HG02885 (cell line): ENCODE measurements at regions not wholly inside any gene's neighbourhood (a gene's known extent, or its start where the extent isn't known, plus 50 kb on each side); places are given as distances from the start of the nearest gene placed in this dataset.

ENCODE experiments used
- ATAC-seq: cut with Tn5 transposase; IDR thresholded peaks from one replicate; pipeline ENCODE4 v1.9.1; 2021; ENCODE audit warnings: mild to moderate bottlenecking; ENCODE audit not compliant: unreplicated experiment, poor library complexity

DNA sequence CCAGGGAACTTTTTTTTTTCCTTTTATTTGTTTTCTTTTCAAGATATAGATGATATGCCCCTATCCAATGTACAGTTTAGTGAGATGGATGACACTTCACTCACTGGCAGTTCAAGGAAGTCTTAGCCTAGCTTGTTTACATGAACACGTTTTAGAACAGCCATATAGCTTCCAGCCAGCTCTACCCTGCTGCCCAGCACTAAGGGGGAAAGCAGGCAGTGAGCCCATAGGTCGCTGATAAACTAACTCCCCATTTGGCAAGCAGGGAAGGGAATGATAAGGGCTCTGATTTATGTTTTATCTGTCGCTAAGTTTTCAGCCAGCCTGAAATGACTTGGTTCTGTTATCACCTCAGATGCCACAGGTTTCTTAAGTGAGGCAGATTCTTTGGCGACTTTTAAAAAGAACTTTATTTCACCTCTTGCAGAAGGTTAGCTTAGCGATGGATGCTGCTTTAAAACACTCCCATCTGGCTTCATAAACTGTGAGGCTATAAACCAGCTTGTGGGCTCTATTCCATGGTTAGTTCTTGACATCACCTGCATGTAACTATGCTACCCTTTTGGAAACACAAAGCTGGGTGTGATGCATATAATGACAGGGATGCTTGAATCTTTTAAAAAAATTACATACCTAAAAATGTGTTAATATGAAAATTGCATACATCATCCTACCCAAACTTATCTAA is 348.4 kb downstream of the FBXO8 start:
- ATAC-seq = no peak

DNA sequence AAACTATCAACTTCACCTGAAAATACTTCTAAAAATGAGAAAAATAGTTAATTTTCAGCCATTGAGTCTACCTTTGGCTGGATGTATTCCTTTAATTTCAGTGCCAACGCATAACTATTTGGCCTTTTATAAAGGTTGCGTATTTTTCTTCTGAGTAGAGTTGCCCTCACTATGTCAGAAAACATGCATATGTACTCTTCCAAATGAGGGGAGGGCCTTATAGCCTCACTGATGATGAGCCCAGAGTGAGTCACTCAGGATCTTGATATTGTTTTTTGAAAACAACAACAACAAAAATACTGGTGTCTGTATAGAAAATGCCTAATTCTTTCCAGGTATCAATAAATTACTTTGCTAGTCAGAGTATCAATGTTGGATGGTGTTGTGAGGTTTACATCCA is 349.3 kb downstream of the FBXO8 start:
- ATAC-seq = no peak

DNA sequence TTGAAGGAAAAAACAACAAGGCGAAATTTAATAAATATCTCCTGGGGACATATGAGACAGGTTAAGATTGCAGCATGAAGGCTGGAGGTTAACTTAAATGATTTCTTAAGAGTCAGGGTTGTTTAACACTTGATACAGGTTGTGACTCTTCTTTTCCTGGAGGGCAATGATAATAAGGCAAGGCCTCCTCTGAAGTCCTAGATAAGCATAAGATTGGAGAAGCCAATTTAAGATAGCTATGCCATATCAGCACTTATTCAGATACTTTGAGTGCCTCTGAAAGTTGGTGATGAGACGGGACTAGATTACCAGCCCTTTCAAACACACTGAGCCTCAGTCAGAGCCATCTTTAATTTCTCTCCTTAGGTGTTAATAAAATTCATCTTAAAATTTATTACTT is 350.8 kb downstream of the FBXO8 start:
- no peak for ATAC-seq

DNA sequence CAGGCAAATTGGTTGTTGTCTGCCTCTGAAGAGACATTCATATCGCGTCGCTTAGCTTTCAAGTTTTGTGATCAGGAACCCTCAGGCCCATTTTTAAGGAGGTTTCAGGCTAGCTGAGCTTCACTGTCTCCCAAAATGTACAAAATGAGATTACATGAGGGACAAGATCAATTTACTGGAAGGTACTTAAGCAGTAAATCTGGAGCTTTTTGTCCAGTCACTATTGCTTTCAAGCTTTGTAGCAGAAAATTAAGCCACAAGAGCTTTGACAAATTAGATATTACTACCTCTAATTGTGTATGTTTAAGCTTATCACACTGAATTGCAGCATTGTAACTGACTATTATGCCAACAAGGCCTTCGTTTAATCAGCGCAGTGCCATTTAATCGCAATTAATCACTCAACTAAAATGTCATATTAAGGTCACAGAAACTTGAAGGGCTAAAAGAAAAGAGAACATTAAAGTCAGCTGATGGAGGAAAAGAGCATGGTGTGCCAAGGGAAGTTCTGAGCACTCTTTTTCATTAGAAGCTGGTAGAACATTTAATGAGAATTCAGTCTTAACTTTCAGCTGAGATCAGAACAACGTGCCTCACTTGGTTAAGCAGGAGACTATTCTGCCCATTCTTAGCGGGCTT is 353.0 kb downstream of the FBXO8 start:
- ATAC-seq = no peak

DNA sequence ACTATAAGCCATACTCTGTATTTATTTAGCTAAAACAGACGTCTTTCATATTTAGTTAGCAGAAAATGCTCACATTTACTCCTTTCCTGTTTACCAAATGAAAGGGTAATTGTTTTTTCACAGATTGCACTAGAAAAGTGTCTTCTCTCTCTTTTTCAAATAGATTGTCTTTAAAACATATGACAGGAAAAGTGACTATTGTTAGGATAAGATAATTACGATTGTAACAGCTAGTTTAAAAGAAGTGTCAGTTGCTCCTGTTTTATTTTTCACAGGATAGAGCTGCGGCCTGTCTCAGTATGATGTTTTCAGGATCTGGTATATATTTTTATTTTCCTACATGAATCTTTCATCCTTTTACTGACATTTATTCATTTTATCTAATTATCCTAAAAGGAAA is 353.5 kb downstream of the FBXO8 start:
- ATAC-seq = no peak

DNA sequence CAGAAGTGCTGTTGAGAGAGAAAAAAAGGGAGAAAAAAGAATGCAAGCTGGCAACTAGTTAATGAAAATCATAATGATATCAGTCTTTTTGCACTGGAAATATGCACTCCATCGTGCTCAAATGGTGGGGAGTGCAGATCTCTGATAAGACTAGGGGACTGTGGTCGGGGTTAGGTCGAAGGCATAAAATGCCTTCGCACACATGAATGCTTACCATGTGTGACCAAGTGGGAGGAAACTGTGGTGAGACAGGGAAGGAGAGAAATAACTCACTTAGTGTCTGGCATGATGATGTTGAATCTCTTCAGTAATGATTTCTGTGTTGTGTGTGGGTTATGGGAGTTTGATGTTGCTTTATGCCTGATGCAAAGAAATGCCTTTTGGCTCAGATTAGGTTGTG is 358.9 kb downstream of the FBXO8 start:
- ATAC-seq = peak; percentile 62

DNA sequence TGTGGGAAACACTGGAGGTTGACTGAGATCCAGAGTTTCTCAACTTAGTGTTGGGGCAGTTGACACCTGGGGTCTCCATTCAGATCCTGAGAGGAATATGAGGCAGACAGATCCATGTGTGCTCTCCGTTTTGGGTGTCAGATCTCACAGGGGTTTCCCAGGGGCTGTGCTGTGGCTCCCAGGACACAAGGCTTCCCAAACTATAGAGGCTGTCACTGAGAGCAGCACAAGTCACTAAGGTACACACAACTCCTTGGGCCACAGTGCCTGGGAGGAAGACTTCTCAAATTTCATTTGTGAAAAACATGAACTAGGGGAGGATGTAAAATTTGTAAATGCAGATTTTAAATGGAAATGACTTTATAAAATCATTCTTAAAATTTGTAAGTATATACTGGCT is 363.6 kb downstream of the FBXO8 start:
- ATAC-seq = no peak

DNA sequence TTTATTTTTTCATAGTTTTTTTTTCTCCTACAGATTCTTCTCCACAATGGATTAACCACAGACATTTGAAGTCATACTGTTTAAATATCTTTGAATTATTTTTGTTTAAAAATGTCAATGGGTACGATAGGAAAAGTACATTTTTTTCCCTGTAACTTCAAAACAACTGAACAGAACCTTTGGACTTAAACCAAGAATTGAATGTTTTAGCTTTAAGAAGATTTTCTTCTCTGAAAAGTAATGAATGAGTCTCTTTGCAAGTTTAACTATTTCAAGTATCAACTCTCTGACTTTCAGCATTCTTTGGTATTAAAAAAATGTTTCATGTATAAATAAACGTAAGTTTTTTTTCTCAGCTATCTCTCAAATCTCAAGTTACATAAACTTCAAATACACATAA is 364.3 kb downstream of the FBXO8 start:
- ATAC-seq = no peak

DNA sequence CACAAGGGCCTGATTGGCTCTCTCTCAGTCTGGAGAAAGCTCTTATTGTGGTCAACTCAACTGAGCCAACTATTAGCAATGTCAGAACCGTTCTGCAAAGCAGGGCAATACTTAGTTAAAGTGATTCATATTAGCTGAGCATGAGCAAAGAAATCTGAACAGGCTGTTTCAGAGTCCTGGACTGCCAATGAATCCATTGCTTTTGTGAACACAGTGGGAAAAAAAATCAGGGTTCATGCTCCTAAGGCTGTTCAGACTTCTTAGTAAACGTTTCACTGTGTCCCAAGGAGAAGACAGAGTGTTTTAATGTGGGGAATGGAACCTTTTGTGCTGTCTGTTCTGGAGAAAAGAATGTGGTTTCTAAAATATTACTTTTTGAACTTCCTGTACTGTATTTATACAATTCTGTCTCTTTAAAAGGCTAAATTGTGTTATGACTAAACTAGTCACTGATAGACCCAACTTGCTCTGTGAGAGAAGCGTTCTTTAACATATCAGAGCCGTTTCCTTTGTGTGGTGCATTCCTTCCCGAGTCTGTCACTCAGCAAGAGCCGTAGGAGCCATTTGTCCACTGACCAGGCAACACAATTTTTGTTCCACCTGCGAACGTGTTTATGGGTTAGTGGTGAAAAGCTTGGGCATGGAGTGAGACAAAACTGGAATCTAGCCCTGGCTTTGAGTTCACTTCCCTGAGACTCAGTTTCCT is 366.1 kb downstream of the FBXO8 start:
- ATAC-seq = no peak

DNA sequence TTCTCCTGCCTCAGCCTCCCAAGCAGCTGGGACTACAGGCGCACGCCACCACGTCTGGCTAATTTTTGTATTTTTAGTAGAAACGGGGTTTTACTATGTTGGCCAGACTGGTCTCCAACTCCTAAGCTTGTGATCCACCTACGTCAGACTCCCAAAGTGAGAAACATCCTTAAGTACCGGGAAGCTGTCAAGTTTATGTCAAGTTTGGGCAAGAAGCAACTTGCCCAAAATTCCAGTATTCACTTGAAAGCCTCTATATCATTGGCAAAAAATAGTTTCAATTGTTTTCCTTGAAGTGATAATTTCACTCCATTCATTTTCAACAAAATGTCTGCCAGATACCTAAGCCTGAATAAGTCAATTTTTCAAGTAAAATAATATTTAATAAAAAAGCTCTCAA is 370.0 kb downstream of the FBXO8 start:
- ATAC-seq = no peak

DNA sequence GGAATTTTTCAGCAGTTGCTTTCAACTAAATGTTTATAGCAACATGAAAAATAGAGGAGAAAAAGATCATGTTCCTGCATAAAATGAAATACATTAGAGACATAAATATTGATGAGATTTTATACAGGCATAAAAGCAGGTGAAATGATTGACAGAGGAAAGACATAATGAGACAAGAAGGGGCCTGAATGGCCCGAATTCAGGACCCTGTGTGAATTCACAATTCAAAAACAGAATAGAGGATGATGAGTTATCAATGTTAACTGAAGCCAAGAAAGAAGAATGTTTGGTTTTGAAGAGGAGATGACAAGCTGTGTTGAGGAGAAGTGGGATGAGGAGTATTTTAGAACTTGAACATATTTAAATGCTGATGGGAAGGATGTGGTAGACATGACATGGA is 371.1 kb downstream of the FBXO8 start:
- no peak for ATAC-seq

DNA sequence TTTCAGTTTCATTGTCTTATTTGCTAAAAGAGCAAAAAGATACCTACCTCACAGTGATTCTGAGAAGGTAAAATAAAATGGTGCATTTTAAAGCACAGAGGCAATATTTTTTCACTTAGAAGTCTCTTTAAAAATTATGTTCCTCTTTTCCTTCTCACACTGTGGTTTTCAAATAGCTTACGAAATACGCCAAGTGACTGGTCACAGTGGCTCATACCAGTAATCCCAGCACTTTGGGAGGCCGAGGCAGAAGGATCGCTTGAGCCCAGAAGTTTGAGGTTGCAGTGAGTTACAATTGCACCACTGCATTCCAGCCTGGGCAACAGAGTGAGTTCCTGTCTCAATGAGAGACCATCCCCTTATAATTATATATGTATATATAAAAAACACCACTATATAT is 372.6 kb downstream of the FBXO8 start:
- ATAC-seq = no peak

DNA sequence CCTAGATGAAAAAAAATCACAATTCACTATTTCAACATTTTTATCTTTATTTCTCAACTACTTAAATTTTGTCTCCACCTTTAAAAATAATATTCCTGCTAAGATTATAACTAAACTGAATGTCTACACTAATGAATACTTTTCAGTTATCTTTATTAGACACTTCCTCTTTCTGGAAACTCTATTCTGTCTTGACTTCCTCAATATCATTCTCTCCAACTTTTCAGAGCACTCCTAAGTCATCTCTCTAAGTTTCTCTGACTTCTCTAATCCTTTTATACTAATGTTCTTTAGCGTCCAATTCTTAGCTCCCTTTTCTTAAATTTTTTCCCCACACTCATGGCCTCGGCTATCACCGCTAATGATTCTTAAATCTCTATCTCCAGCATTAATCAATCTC is 374.2 kb downstream of the FBXO8 start:
- no peak for ATAC-seq

DNA sequence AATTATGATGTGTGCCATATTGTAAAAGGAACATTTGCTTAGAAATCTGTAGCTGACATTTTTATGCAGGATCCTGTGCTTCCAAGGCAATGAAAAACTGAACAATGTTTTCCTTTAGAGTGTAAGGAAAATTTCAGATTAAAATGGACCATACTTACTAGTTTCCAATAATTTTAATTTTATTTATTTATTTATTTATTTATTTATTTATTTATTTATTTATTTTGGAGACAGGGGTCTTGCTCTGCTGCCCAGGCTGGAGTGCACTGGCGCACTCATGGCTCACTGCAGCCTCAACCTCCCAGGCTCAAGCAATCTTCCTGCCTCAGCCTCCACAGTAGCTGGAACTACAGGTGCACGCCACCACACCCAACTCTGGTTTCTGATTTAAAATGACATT is 369.8 kb upstream of the HAND2 start:
- ATAC-seq = no peak

DNA sequence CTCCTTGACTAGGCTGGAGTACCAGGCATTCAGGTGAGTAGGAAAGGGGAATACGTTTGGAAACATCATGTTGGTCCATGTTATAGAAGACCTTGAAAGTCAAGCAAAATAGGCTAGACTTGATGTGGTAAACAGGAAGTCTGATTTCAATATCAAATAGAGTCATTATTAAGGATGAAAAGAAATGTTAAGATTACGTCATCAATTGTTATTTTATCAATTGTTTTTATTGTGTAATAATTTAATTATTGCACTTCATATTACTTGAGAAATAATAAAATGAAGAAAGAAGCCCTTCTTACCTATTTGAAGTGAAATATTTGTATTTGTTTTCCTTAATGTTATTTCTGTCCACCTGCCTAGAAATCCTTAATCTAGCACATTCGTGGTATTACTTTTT is 361.0 kb upstream of the HAND2 start:
- no peak for ATAC-seq

DNA sequence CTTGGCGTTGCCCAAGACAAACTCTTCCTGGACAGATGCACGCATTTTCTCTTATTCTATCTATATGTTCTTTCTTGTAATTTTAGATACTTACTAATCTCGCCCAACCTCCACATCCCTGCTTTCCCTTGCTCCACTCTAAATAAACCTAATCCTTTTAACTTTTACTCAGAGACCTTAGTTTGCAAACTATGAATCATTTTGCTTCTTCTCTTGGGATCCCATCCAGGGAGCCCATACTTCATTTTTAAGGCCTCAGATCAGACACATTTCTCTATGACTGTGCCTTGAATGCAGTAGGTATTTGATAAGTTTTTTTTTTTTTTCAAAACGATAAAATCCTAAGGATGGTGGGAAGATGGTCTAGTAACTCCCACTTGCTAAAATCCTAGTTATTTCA is 353.8 kb upstream of the HAND2 start:
- ATAC-seq = no peak

DNA sequence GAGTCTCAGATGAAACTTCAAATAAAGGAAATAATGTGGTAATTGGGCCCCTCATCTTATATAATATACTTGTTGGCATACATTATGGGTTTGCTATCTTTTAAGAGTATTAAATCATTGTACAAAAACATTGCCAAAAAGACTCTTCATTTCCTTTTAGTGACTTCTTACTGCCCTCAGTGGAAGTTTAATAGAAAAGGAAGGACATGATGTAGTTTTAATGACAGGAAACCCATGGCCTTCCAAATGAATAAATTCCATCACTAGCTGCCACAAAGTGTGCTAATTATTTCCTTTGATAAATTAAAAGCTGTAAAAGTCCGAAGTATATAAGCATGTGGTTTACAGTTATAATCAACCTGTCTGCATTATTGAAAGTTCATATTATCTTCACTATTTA is 350.9 kb upstream of the HAND2 start:
- no peak for ATAC-seq

DNA sequence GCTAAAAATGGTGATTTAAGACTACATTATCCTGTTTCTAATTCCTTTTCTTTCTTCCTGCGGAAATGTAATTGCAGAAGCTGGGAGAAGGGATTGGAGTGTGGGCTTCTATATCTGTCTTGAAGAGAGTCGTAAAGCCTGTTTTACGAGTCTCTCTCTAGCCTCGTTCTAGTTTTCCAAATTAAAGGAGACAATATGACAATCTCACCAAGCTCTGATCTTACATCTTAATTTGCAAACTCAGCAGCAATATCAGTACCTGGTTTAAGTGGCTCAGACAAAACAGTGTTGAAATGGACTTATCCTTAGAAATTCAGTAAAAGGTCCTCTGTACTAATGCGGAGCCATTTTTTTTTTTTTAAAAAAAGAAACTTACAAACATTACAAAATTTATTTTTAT is 349.5 kb upstream of the HAND2 start:
- no peak for ATAC-seq

DNA sequence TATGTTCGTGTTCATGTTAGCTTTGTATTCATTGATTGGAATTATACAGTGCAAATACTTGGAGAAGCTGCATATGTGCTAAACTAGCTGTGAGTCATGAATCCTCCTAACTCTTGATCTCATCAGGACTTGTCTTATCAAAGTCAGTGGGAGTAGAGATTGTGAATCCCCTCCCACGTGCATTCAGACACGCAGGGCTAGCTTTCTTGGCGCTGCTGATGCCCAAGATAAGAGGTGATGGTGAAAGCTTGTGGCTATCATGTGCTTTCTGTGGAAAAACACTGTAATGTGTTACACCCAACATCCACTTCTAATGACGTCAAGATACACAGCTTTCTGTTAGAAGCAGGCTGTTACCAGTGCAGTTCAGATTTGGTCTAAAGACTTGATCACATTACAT is 348.7 kb upstream of the HAND2 start:
- ATAC-seq = no peak

DNA sequence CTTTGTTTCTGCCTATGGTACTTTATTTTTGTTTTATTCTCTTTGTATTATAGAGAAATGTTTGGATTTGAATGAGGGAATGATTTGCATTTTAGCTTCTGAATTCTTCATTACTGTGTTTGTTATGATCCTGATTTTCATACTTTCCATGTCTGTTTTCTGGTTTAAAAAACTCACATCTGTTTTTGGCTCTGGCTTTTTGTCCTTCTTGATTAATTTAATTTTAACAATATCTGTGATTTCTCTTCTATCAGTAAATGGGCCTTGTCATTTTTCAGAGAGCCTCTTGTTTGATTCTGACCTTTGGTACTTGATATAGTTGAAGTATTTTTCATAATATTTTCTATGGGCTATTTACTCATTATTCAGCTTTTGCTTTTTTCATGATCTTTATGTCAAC is 341.6 kb upstream of the HAND2 start:
- ATAC-seq = no peak

DNA sequence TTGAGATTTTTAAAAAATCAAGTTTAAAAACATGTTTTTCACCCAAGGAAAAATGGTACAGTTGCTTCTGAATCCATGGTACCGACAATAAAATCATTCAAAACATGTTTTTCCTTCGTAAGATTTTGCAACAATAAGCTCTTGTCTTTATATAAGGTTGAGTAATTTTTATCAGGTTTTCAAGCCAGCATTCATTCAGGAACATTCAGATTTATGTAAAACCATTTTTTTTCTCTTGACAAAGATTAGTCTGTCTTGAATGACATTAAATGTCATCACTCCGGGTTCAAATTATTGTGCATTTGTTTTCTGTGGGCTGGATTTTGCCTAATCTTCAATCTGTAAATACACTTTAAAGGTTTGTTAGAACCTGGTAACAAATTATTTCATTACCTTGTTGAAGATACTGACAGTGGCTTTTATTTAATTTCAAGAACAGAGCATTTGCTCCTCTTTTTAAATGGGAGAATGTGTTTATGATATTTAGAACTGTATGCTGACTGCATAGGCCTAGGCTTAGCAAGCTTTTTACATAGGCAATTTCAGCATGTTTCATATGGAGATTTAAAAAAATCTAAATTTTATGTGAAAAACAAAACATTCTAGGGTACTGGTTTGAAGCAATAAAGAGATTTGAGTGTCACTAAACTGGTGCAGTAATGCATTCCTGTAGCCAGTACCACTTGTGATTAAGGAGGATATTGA is 336.4 kb upstream of the HAND2 start:
- no peak for ATAC-seq
